Gastroesophageal sphincter (tissue), 3 donors: ENCODE measurements at regions not wholly inside any gene's neighbourhood (a gene's known extent, or its start where the extent isn't known, plus 50 kb on each side); places are given as distances from the start of the nearest gene placed in this dataset.

Experiments
- POLR2A ChIP-seq, 2 donors: fragments of 450-650 bp; IDR thresholded peaks; one replicate each; pipeline ENCODE4 v1.6.1; 2017; ENCODE audit warnings: antibody characterized with exemption in 2 of 2, mild to moderate bottlenecking in 2 of 2, moderate library complexity in 1 of 2
- POLR2AphosphoS5 ChIP-seq: sonication (generic); formaldehyde crosslinking; IDR thresholded peaks from one replicate; pipeline ENCODE4 v1.6.1; 2017; ENCODE audit warnings: antibody characterized with exemption
- TF ChIP-seq, protein P1 (sequence below), 4 experiments: fragments of 200-600 bp in 2 of 4; fragments of 450-650 bp in 2 of 4; sonication (generic) in 1 of 4; IDR thresholded peaks; one replicate each; pipeline ENCODE4 v1.5.1; 2017 to 2019; ENCODE audit warnings: antibody characterized with exemption in 4 of 4, mild to moderate bottlenecking in 2 of 4, moderate library complexity in 2 of 4

DNA sequence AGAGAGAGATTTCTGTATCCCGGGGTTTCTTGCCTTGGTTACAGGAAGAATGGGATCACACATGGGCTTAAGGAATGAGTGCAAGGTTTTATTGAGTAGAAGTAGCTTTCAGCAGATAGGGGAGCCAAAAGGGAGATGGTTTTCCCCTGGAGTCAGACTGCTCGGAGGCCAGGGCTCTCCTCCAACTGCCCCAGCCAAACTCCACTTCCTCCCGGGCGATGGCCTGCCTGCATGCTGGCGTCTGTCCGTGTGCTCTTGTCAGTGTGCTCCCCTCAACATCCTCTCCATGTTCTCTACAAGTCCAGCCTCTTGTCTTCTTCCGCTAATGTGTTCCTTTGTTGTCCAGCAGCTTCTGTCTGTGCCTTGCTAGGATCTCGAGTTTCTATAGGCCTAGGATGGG is 421.3 kb upstream of the ADGRL2 start:
- TF ChIP-seq, protein P1, sequence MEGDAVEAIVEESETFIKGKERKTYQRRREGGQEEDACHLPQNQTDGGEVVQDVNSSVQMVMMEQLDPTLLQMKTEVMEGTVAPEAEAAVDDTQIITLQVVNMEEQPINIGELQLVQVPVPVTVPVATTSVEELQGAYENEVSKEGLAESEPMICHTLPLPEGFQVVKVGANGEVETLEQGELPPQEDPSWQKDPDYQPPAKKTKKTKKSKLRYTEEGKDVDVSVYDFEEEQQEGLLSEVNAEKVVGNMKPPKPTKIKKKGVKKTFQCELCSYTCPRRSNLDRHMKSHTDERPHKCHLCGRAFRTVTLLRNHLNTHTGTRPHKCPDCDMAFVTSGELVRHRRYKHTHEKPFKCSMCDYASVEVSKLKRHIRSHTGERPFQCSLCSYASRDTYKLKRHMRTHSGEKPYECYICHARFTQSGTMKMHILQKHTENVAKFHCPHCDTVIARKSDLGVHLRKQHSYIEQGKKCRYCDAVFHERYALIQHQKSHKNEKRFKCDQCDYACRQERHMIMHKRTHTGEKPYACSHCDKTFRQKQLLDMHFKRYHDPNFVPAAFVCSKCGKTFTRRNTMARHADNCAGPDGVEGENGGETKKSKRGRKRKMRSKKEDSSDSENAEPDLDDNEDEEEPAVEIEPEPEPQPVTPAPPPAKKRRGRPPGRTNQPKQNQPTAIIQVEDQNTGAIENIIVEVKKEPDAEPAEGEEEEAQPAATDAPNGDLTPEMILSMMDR (IDR thresholded peaks at IDR 0.05) = no peak
- TF ChIP-seq POLR2A (IDR thresholded peaks at IDR 0.05) (no peak), POLR2AphosphoS5 (no peak)
